ENCODE measurements at regions not wholly inside any gene's neighbourhood (a gene's known extent, or its start where the extent isn't known, plus 50 kb on each side); places are given as distances from the start of the nearest gene placed in this dataset.

- TF ChIP-seq CTCF (conservative IDR thresholded peaks at IDR 0.05) (no peak), ZFX (IDR thresholded peaks at IDR 0.05) (no peak)
- no peak overlapping the region for H3K27ac ChIP-seq
Observed at GRCh38 chr7:25035274-25035673, 55.3 kb upstream of the OSBPL3 start.

- H3K27ac ChIP-seq = no peak overlapping the region
- no peak for TF ChIP-seq CTCF (conservative IDR thresholded peaks at IDR 0.05)
- TF ChIP-seq ZFX (IDR thresholded peaks at IDR 0.05) = no peak
Observed at GRCh38 chr7:25034136-25034535, 54.2 kb upstream of the OSBPL3 start.

- TF ChIP-seq ZFX (IDR thresholded peaks at IDR 0.05) (no peak), CTCF (conservative IDR thresholded peaks at IDR 0.05) (no peak)
- H3K27ac ChIP-seq = no peak overlapping the region
Observed at GRCh38 chr7:25032774-25033743, 53.1 kb upstream of the OSBPL3 start.

- no peak overlapping the region for H3K27ac ChIP-seq
- no peak for TF ChIP-seq CTCF (conservative IDR thresholded peaks at IDR 0.05)
- no peak for TF ChIP-seq ZFX (IDR thresholded peaks at IDR 0.05)
Observed at GRCh38 chr7:25031432-25031831, 51.5 kb upstream of the OSBPL3 start.

GRCh38 chr7:25031007-25031406 is 51.0 kb upstream of the OSBPL3 start:
- H3K27ac ChIP-seq = no peak overlapping the region
- TF ChIP-seq CTCF (conservative IDR thresholded peaks at IDR 0.05) (no peak), ZFX (IDR thresholded peaks at IDR 0.05) (no peak)

Data from C4-2B (cell line).